ENCODE measurements at regions not wholly inside any gene's neighbourhood (a gene's known extent, or its start where the extent isn't known, plus 50 kb on each side); places are given as distances from the start of the nearest gene placed in this dataset.

- Histone ChIP-seq H3K9me3 (ENCODE audit: insufficient read depth, low read length) (no peaks in the 10 kb centered on the region), H3K9ac (ENCODE audit: low read length) (no peak overlapping the region), H2AFZ (ENCODE audit: low read depth, low read length, severe bottlenecking) (no peak overlapping the region), H3K79me2 (ENCODE audit: insufficient read depth, low read length) (no peaks in the 10 kb centered on the region), H4K20me1 (ENCODE audit: low read depth, low read length) (no peaks in the 10 kb centered on the region), H3K4me2 (ENCODE audit: low read depth, low read length, poor library complexity, severe bottlenecking) (no peak overlapping the region), H3K27ac (ENCODE audit: low read depth, low read length) (no peak overlapping the region), H3K27me3 (ENCODE audit: low read length) (no peaks in the 10 kb centered on the region), H3F3A (ENCODE audit: insufficient read depth) (no peaks in the 10 kb centered on the region), H3K36me3 (ENCODE audit: low read length) (no peaks in the 10 kb centered on the region), H3K9me2 (replicated peaks; ENCODE audit: insufficient read depth, low read length) (no peaks in the 10 kb centered on the region), H3K4me3 (ENCODE audit: insufficient read depth, low read length, poor library complexity, severe bottlenecking) (no peak overlapping the region)
- TF ChIP-seq CTCF (IDR thresholded peaks at IDR 0.05; ENCODE audit: insufficient read depth, low read length, poor library complexity, severe bottlenecking) (no peak), EZH2phosphoT487 (conservative IDR thresholded peaks at IDR 0.05; ENCODE audit: low read length) (no peak)
Observed at GRCh38 chr10:9684186-9684585, 1333.5 kb upstream of the CELF2 start.

- H3K27me3 ChIP-seq (ENCODE audit: low read length) = no peaks in the 10 kb centered on the region
- H3F3A ChIP-seq (ENCODE audit: insufficient read depth) = no peaks in the 10 kb centered on the region
- H3K9me2 ChIP-seq (replicated peaks; ENCODE audit: insufficient read depth, low read length) = no peaks in the 10 kb centered on the region
- H2AFZ ChIP-seq (ENCODE audit: low read depth, low read length, severe bottlenecking) = no peak overlapping the region
- H3K4me2 ChIP-seq (ENCODE audit: low read depth, low read length, poor library complexity, severe bottlenecking) = no peak overlapping the region
- TF ChIP-seq CTCF (IDR thresholded peaks at IDR 0.05; ENCODE audit: insufficient read depth, low read length, poor library complexity, severe bottlenecking) (no peak), EZH2phosphoT487 (conservative IDR thresholded peaks at IDR 0.05; ENCODE audit: low read length) (no peak)
- H3K9me3 ChIP-seq (ENCODE audit: insufficient read depth, low read length) = no peaks in the 10 kb centered on the region
- no peaks in the 10 kb centered on the region for H4K20me1 ChIP-seq (ENCODE audit: low read depth, low read length)
- H3K4me3 ChIP-seq (ENCODE audit: insufficient read depth, low read length, poor library complexity, severe bottlenecking) = no peak overlapping the region
- no peaks in the 10 kb centered on the region for H3K36me3 ChIP-seq (ENCODE audit: low read length)
- H3K79me2 ChIP-seq (ENCODE audit: insufficient read depth, low read length) = no peaks in the 10 kb centered on the region
- H3K9ac ChIP-seq (ENCODE audit: low read length) = no peak overlapping the region
- H3K27ac ChIP-seq (ENCODE audit: low read depth, low read length) = no peak overlapping the region
Observed at GRCh38 chr10:9685596-9685995, 1332.1 kb upstream of the CELF2 start.

GRCh38 chr10:9688711-9689110, 1329.0 kb upstream of the CELF2 start:
- H3K9ac ChIP-seq (ENCODE audit: low read length) = no peak overlapping the region
- H3K27me3 ChIP-seq (ENCODE audit: low read length) = no peaks in the 10 kb centered on the region
- no peak overlapping the region for H3K4me3 ChIP-seq (ENCODE audit: insufficient read depth, low read length, poor library complexity, severe bottlenecking)
- no peaks in the 10 kb centered on the region for H4K20me1 ChIP-seq (ENCODE audit: low read depth, low read length)
- H3K36me3 ChIP-seq (ENCODE audit: low read length) = no peaks in the 10 kb centered on the region
- no peaks in the 10 kb centered on the region for H3K9me3 ChIP-seq (ENCODE audit: insufficient read depth, low read length)
- no peaks in the 10 kb centered on the region for H3K79me2 ChIP-seq (ENCODE audit: insufficient read depth, low read length)
- no peak overlapping the region for H3K4me2 ChIP-seq (ENCODE audit: low read depth, low read length, poor library complexity, severe bottlenecking)
- no peak overlapping the region for H2AFZ ChIP-seq (ENCODE audit: low read depth, low read length, severe bottlenecking)
- H3K9me2 ChIP-seq (replicated peaks; ENCODE audit: insufficient read depth, low read length) = no peaks in the 10 kb centered on the region
- no peak for TF ChIP-seq CTCF (IDR thresholded peaks at IDR 0.05; ENCODE audit: insufficient read depth, low read length, poor library complexity, severe bottlenecking)
- no peak overlapping the region for H3K27ac ChIP-seq (ENCODE audit: low read depth, low read length)
- H3F3A ChIP-seq (ENCODE audit: insufficient read depth) = no peaks in the 10 kb centered on the region

GRCh38 chr10:9707216-9707615, 1310.5 kb upstream of the CELF2 start:
- Histone ChIP-seq H3K9me3 (ENCODE audit: insufficient read depth, low read length) (no peaks in the 10 kb centered on the region), H3K27ac (ENCODE audit: low read depth, low read length) (0 out of 2 replicates have a peak overlapping the region, but pooled peaks have one; percentile 12), H3K9me2 (replicated peaks; ENCODE audit: insufficient read depth, low read length) (no peaks in the 10 kb centered on the region), H4K20me1 (ENCODE audit: low read depth, low read length) (no peaks in the 10 kb centered on the region), H3K9ac (ENCODE audit: low read length) (no peak overlapping the region), H3K4me3 (ENCODE audit: insufficient read depth, low read length, poor library complexity, severe bottlenecking) (no peak overlapping the region), H3F3A (ENCODE audit: insufficient read depth) (no peaks in the 10 kb centered on the region), H3K4me2 (ENCODE audit: low read depth, low read length, poor library complexity, severe bottlenecking) (no peak overlapping the region), H3K36me3 (ENCODE audit: low read length) (no peaks in the 10 kb centered on the region), H3K79me2 (ENCODE audit: insufficient read depth, low read length) (no peaks in the 10 kb centered on the region), H2AFZ (ENCODE audit: low read depth, low read length, severe bottlenecking) (no peak overlapping the region), H3K27me3 (ENCODE audit: low read length) (no peaks in the 10 kb centered on the region)
- TF ChIP-seq EZH2phosphoT487 (conservative IDR thresholded peaks at IDR 0.05; ENCODE audit: low read length) = no peak
- TF ChIP-seq CTCF (IDR thresholded peaks at IDR 0.05; ENCODE audit: insufficient read depth, low read length, poor library complexity, severe bottlenecking) = no peak
